ENCODE measurements at regions not wholly inside any gene's neighbourhood (a gene's known extent, or its start where the extent isn't known, plus 50 kb on each side); places are given as distances from the start of the nearest gene placed in this dataset.

- no peak for TF ChIP-seq CTCF (IDR thresholded peaks at IDR 0.05; ENCODE audit: insufficient read depth, low read length)
- TF ChIP-seq POLR2AphosphoS5 (IDR thresholded peaks at IDR 0.05; ENCODE audit: low read depth) = no peak
- no peak for TF ChIP-seq REST (IDR thresholded peaks at IDR 0.05; ENCODE audit: insufficient replicate concordance, low read depth)
These were observed 198.8 kb upstream of the MCTP2 start for GRCh38 chr15:94032571-94032970.

Measured in HL-60 (cell line).